ENCODE measurements at regions not wholly inside any gene's neighbourhood (a gene's known extent, or its start where the extent isn't known, plus 50 kb on each side); places are given as distances from the start of the nearest gene placed in this dataset.

DNA sequence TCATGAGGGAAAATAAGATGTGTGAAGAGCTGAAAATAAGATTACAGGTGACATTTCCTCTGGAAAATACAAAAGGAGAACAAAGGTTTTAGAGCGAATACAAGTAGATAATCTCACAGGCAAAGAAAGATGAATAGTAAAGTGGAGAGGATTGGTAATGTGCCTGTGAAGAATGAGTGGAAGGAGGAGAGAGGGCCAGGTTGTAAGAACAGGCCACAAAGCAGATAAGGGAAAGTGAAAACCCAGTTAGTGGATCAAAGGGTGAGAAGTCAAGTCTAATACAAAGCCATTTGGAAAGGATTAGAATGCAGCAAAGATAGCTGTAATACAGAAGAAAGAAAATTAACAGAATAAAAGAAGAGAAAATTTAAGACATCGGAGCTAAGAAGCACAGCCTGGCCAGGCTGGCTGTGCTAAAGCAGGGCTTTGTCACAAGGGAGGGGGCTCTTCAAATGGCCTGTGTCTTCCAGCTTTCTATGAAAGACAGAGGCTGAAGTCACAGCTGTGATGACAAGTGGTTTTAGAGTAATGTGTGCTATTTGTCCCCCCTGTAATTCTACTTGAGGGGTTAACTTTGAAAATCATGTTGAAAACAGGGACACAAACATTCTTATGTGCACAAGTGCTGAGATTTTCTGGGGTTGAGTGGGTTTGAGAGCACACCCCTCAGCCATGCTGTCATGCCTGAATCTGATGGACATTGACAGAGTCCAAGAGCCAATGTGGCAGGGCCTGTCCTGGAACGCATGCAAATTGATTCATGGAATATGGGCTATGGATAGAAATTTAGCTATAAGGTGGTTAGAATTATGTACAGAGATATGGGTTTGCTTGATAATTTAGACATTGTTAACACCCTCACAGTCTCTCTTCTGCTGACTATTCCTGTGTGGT lies 344.5 kb upstream of the NAV3 start:
- Mint-ChIP-seq H3K4me3 (no peak overlapping the region), H3K27me3 (no peaks in the 10 kb centered on the region), H3K4me1 (no peaks in the 10 kb centered on the region), H3K27ac (no peak overlapping the region), H3K9me3 (peaks cover 0 to 3% (median 0%) of the 10 kb centered on the region in 7 donors), H3K36me3 (no peaks in the 10 kb centered on the region)
- DNase-seq (no peak), ATAC-seq (ENCODE audit: low read depth in 2 of 2) (no peak)

DNA sequence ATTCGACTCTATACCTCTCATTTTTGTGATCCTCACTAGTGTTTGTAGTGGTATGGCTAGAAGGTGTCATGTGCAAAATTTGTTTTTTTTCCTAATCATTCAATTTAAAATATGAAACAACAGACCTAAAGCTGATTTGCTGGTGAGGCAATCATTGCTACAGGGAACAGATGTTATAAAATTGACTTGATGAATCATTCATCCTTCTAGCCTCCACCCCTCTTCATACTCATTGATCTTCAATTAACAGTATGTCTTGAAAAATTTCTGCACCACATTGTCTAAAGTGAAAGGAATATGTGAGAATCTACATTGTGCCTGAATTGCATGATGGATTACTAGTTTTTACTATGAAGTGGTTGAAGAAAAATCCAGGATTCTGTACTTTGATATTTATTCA lies 349.0 kb upstream of the NAV3 start:
- H3K36me3 Mint-ChIP-seq = no peaks in the 10 kb centered on the region
- no peak overlapping the region for H3K4me3 Mint-ChIP-seq
- no peak for DNase-seq
- ATAC-seq (ENCODE audit: low read depth in 2 of 2) = no peak
- no peak overlapping the region for H3K27ac Mint-ChIP-seq
- H3K9me3 Mint-ChIP-seq = peaks cover 0 to 4% (median 2%) of the 10 kb centered on the region in 7 donors
- no peaks in the 10 kb centered on the region for H3K27me3 Mint-ChIP-seq
- no peaks in the 10 kb centered on the region for H3K4me1 Mint-ChIP-seq

- H3K9me3 Mint-ChIP-seq = peaks cover 0 to 3% (median 0%) of the 10 kb centered on the region in 7 donors
- H3K4me1 Mint-ChIP-seq = no peaks in the 10 kb centered on the region
- H3K36me3 Mint-ChIP-seq = no peaks in the 10 kb centered on the region
- DNase-seq (no peak), ATAC-seq (ENCODE audit: low read depth in 2 of 2) (no peak)
- no peak overlapping the region for H3K4me3 Mint-ChIP-seq
- no peak overlapping the region for H3K27ac Mint-ChIP-seq
- no peaks in the 10 kb centered on the region for H3K27me3 Mint-ChIP-seq
Measured at GRCh38 chr12:77477907-77478533, 352.7 kb upstream of the NAV3 start.

DNA sequence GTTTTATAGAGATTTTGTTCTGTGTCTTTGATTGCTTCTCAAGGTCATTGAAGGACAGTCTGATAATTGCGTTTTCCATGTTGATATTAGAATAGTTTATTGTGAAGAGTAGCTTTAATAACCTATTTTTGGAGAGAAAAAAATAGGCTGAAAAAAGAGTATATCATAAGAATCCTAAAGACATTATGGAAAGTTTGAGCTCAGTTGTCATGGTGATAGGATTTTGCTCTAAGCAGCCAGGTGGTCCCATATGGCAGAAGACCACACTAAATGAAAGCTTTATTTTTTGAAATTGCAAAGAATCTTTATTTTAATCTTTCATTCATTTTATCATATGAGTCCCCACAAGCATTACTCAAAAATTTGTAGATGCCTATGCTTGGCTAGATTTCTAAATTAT lies 358.9 kb upstream of the NAV3 start:
- no peaks in the 10 kb centered on the region for H3K27me3 Mint-ChIP-seq
- ATAC-seq (ENCODE audit: low read depth in 2 of 2) (no peak), DNase-seq (no peak)
- H3K4me1 Mint-ChIP-seq = no peaks in the 10 kb centered on the region
- no peaks in the 10 kb centered on the region for H3K36me3 Mint-ChIP-seq
- no peak overlapping the region for H3K27ac Mint-ChIP-seq
- peaks cover 0 to 6% (median 0%) of the 10 kb centered on the region in 7 donors for H3K9me3 Mint-ChIP-seq
- no peak overlapping the region for H3K4me3 Mint-ChIP-seq

GRCh38 chr12:77469578-77470333 lies 360.9 kb upstream of the NAV3 start:
- no peaks in the 10 kb centered on the region for H3K4me1 Mint-ChIP-seq
- H3K9me3 Mint-ChIP-seq = peaks cover 0 to 6% (median 2%) of the 10 kb centered on the region in 7 donors
- H3K27me3 Mint-ChIP-seq = no peaks in the 10 kb centered on the region
- no peak overlapping the region for H3K4me3 Mint-ChIP-seq
- no peak overlapping the region for H3K27ac Mint-ChIP-seq
- no peaks in the 10 kb centered on the region for H3K36me3 Mint-ChIP-seq
- DNase-seq (no peak), ATAC-seq (ENCODE audit: low read depth in 2 of 2) (no peak)

- Mint-ChIP-seq H3K4me1 (no peaks in the 10 kb centered on the region), H3K36me3 (no peaks in the 10 kb centered on the region), H3K27me3 (no peaks in the 10 kb centered on the region), H3K9me3 (peaks cover 0 to 5% (median 0%) of the 10 kb centered on the region in 7 donors), H3K27ac (no peak overlapping the region), H3K4me3 (no peak overlapping the region)
- ATAC-seq (ENCODE audit: low read depth in 2 of 2) (no peak), DNase-seq (no peak)
Measured at GRCh38 chr12:77442633-77443032, 377.3 kb upstream of the E2F7 start.

DNA sequence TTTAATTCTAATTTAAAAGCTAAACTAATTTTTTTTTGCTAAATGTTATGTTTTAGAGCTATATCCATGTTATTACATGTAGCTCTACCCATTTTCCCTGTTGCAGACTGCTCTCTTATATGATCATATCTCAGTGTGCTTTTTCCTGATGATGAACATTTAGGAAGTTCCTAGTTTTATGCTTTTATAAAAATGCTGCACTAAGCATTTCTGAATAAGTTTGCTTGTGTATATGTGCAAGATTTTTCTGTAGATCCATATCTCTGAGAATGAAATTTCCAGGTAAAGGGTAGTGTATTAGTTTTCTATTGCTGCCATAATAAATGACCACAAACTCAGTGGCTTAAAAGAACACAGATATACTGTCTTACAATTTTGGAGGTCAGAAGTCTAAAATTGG lies 374.4 kb upstream of the E2F7 start:
- ATAC-seq (ENCODE audit: low read depth in 2 of 2) (no peak), DNase-seq (no peak)
- Mint-ChIP-seq H3K36me3 (no peaks in the 10 kb centered on the region), H3K27ac (no peak overlapping the region), H3K4me3 (no peak overlapping the region), H3K9me3 (peaks cover 0 to 4% (median 0%) of the 10 kb centered on the region in 7 donors), H3K27me3 (no peaks in the 10 kb centered on the region), H3K4me1 (no peaks in the 10 kb centered on the region)

GRCh38 chr12:77438644-77439043 lies 373.3 kb upstream of the E2F7 start:
- Mint-ChIP-seq H3K4me1 (no peaks in the 10 kb centered on the region), H3K9me3 (no peaks in the 10 kb centered on the region), H3K4me3 (no peak overlapping the region), H3K27me3 (no peaks in the 10 kb centered on the region), H3K36me3 (no peaks in the 10 kb centered on the region), H3K27ac (no peak overlapping the region)
- ATAC-seq (ENCODE audit: low read depth in 2 of 2) (no peak), DNase-seq (no peak)

DNA sequence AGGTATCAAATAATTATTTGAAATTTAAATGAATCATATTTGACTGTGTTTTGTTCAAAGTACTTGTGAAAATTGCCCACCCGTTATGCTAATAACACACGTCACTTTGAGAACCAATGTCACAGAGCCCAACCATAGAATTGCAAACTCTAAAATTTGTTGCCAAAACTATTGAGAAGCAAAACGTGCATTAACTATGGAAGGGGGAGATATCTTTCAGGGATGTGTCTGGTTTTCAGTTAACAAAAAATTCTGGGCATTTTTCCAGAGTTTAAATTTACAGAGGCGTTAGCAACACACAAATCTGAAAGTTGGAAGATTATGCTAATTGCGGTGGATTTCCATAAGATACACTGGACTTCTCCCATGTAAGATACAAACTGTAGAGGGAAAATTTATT lies 371.8 kb upstream of the E2F7 start:
- Mint-ChIP-seq H3K27me3 (no peaks in the 10 kb centered on the region), H3K4me3 (no peak overlapping the region), H3K27ac (no peak overlapping the region), H3K36me3 (no peaks in the 10 kb centered on the region), H3K9me3 (no peaks in the 10 kb centered on the region), H3K4me1 (no peaks in the 10 kb centered on the region)
- DNase-seq = no peak
- ATAC-seq (ENCODE audit: low read depth in 2 of 2) = no peak

DNA sequence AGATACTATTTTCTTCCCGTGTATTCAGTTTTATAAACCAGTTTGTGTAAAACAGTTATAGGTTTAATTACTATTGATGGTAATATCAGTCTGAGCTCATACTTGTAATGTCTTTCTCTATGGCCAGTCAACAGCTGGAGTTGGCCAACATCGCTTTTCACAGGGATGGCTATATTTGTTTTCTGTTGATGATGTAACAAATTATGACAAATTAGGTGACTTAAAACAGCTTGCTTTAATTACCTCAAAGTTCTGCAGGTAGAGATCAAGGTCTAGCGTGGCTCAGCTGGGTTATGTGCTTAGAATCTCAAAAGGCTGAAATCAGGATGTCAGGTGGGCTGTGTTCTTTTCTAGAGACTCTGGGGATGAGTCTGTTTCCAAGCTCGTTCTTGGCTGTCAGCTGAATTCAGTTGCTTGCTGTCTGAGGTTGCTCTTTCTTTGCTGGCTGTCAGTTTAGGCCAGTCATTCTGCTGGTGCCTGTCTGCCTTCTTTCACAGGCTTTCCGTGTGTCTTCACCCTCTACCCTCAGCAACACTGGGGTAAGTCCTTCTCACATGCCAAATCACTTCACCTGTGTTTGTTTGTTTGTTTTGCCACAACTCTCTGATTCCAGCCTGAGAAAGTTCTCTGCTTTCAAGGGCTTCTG lies 370.2 kb upstream of the E2F7 start:
- H3K27ac Mint-ChIP-seq = no peak overlapping the region
- ATAC-seq (ENCODE audit: low read depth in 2 of 2) = no peak
- H3K4me3 Mint-ChIP-seq = no peak overlapping the region

GRCh38 chr12:77433799-77434198 lies 368.4 kb upstream of the E2F7 start:
- H3K36me3 Mint-ChIP-seq = no peaks in the 10 kb centered on the region
- peaks cover 0 to 5% (median 0%) of the 10 kb centered on the region in 7 donors for H3K9me3 Mint-ChIP-seq
- DNase-seq (no peak), ATAC-seq (ENCODE audit: low read depth in 2 of 2) (no peak)
- H3K27ac Mint-ChIP-seq = no peak overlapping the region
- no peaks in the 10 kb centered on the region for H3K27me3 Mint-ChIP-seq
- H3K4me1 Mint-ChIP-seq = no peaks in the 10 kb centered on the region
- H3K4me3 Mint-ChIP-seq = no peak overlapping the region

More for the DNA sequence above, 370.2 kb upstream of the E2F7 start:
- Mint-ChIP-seq H3K27me3 (no peaks in the 10 kb centered on the region), H3K9me3 (peaks cover 0 to 5% (median 0%) of the 10 kb centered on the region in 7 donors), H3K4me1 (no peaks in the 10 kb centered on the region), H3K36me3 (no peaks in the 10 kb centered on the region)
- no peak for DNase-seq

GRCh38 chr12:77429426-77429825 lies 364.1 kb upstream of the E2F7 start:
- Mint-ChIP-seq H3K36me3 (no peaks in the 10 kb centered on the region), H3K4me1 (no peaks in the 10 kb centered on the region), H3K4me3 (no peak overlapping the region), H3K27me3 (no peaks in the 10 kb centered on the region), H3K9me3 (peaks cover 2 to 16% (median 10%) of the 10 kb centered on the region in 7 donors), H3K27ac (no peak overlapping the region)
- DNase-seq = no peak
- ATAC-seq (ENCODE audit: low read depth in 2 of 2) = no peak

GRCh38 chr12:77421152-77421551 lies 355.8 kb upstream of the E2F7 start:
- DNase-seq (no peak), ATAC-seq (ENCODE audit: low read depth in 2 of 2) (no peak)
- no peak overlapping the region for H3K27ac Mint-ChIP-seq
- H3K4me1 Mint-ChIP-seq = no peaks in the 10 kb centered on the region
- H3K4me3 Mint-ChIP-seq = no peak overlapping the region
- H3K27me3 Mint-ChIP-seq = no peaks in the 10 kb centered on the region
- H3K9me3 Mint-ChIP-seq = peaks cover 2 to 17% (median 9%) of the 10 kb centered on the region in 7 donors
- H3K36me3 Mint-ChIP-seq = no peaks in the 10 kb centered on the region
